CD4-positive, CD25-positive, alpha-beta regulatory T cell (primary cell): ENCODE measurements at regions not wholly inside any gene's neighbourhood (a gene's known extent, or its start where the extent isn't known, plus 50 kb on each side); places are given as distances from the start of the nearest gene placed in this dataset.
"Not testable (repeated sequence)": the region's sequence is repeated elsewhere in the genome, so short reads cannot be mapped to it uniquely, and the experiment has no call there.

Experiments used
- ATAC-seq, 2 donors: fragments of 150-1000 bp; cut with Tn5 transposase; one replicate each; pipeline ENCODE4 v1.10.0; 2021; ENCODE audit warnings: low read depth in 2 of 2, moderate number of reproducible peaks in 2 of 2, moderate library complexity in 1 of 2
- DNase-seq, 3 donors: peaks; one replicate each; pipeline versions ENCODE4 v3.0.0 to v3.0.0-alpha.2; 2012 to 2022; ENCODE audit warnings: mixed read lengths in 1 of 3
- H3K27ac ChIP-seq: one replicate; pipeline ENCODE4 v1.7.0; 2013; ENCODE audit warnings: mild to moderate bottlenecking, low read length; ENCODE audit not compliant: insufficient read depth, poor library complexity, severe bottlenecking
- H3K27me3 ChIP-seq: one replicate; pipeline ENCODE4 v1.7.0; 2013; ENCODE audit warnings: low read length; ENCODE audit not compliant: control insufficient read depth, insufficient read depth
- H3K36me3 ChIP-seq: one replicate; pipeline ENCODE4 v1.7.0; 2013; ENCODE audit warnings: mild to moderate bottlenecking, low read length, moderate library complexity; ENCODE audit not compliant: control insufficient read depth, insufficient read depth
- H3K4me1 ChIP-seq: 2 replicates; pipeline ENCODE4 v1.7.0; 2013; ENCODE audit warnings: mild to moderate bottlenecking, low read length; ENCODE audit not compliant: insufficient read depth, control insufficient read depth, poor library complexity, severe bottlenecking
- H3K4me3 ChIP-seq: one replicate; pipeline ENCODE4 v1.7.0; 2013; ENCODE audit warnings: low read depth, mild to moderate bottlenecking, low read length, moderate library complexity
- H3K9me3 ChIP-seq, 2 experiments: 1 replicate in 1 of 2; 2 replicates in 1 of 2; pipeline ENCODE4 v1.7.0; 2013; ENCODE audit warnings: low read length in 2 of 2, mild to moderate bottlenecking in 1 of 2, moderate library complexity in 1 of 2; ENCODE audit not compliant: control insufficient read depth in 2 of 2
- H3K27ac Mint-ChIP-seq, 3 donors: one replicate each; pipeline ENCODE4 v1.8.0; 2020 to 2022; ENCODE audit warnings: mild to moderate bottlenecking in 3 of 3, mixed read lengths in 3 of 3, moderate library complexity in 2 of 3
- H3K27me3 Mint-ChIP-seq: one replicate; pipeline ENCODE4 v1.8.0; 2022; ENCODE audit warnings: mild to moderate bottlenecking, mixed read lengths
- H3K36me3 Mint-ChIP-seq: one replicate; pipeline ENCODE4 v1.8.0; 2020; ENCODE audit warnings: mixed read lengths
- H3K4me1 Mint-ChIP-seq, 4 donors: one replicate each; pipeline ENCODE4 v1.8.0; 2020 to 2022; ENCODE audit warnings: mixed read lengths in 4 of 4, mild to moderate bottlenecking in 1 of 4
- H3K4me3 Mint-ChIP-seq, 4 donors: one replicate each; pipeline ENCODE4 v1.8.0; 2020 to 2022; ENCODE audit warnings: mild to moderate bottlenecking in 4 of 4, mixed read lengths in 4 of 4, moderate library complexity in 3 of 4
- H3K9me3 Mint-ChIP-seq, 7 donors: one replicate each; pipeline ENCODE4 v1.8.0; 2020 to 2022; ENCODE audit warnings: mixed read lengths in 7 of 7, mild to moderate bottlenecking in 3 of 7, moderate library complexity in 2 of 7

DNA sequence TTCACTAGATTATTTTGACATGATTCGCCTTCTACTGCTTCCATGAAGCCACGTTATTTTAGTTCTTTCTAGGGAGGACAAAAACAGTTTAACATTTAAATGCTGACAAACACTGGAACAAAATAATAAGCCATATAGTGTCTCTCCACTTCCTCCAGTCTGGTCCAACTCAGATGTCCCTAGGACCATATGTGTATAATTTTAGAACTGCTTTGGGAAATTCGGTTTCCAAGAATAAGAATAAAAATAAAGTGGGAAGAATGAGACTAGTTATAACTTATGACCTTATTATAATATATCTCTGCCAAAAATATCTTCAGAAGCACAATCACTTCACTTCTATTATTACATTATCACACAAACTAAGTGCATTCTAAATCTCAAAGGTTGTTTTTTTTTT is 164.4 kb upstream of the POF1B start:
- H3K4me3 Mint-ChIP-seq, result no peak overlapping the region
- H3K27ac Mint-ChIP-seq, result no peak overlapping the region
- Histone ChIP-seq H3K27me3 (no peaks in the 10 kb centered on the region), H3K4me1 (no peaks in the 10 kb centered on the region), H3K27ac (no peak overlapping the region), H3K4me3 (no peak overlapping the region), H3K36me3 (no peaks in the 10 kb centered on the region), H3K9me3 (no peaks in the 10 kb centered on the region)
- no peaks in the 10 kb centered on the region for H3K4me1 Mint-ChIP-seq
- no peak for DNase-seq
- peaks cover 0 to 2% (median 0%) of the 10 kb centered on the region in 7 donors for H3K9me3 Mint-ChIP-seq
- H3K27me3 Mint-ChIP-seq, result no peaks in the 10 kb centered on the region
- ATAC-seq, result no peak
- H3K36me3 Mint-ChIP-seq, result no peaks in the 10 kb centered on the region

DNA sequence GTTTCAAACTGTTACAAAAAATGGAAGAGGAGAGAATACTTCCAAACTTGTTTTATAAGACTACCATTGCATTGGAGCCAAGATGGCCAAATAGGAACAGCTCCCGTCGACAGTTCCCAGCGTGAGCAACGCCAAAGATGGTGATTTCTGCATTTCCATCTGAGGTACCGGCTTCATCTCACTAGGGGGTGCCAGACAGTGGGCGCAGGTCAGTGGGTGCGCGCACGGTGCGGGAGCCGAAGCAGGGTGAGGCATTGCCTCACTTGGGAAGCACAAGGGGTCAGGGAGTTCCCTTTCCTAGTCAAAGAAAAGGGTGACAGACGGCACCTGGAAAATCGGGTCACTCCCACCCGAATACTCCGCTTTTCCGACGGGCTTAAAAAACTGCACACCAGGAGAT is 149.7 kb upstream of the POF1B start:
- not testable (repeated sequence) for H3K4me1 ChIP-seq, H3K27ac Mint-ChIP-seq, H3K36me3 Mint-ChIP-seq, DNase-seq, H3K27me3 Mint-ChIP-seq, H3K36me3 ChIP-seq, H3K4me1 Mint-ChIP-seq, H3K4me3 ChIP-seq, ATAC-seq, H3K9me3 ChIP-seq, H3K27me3 ChIP-seq, H3K27ac ChIP-seq, H3K9me3 Mint-ChIP-seq, H3K4me3 Mint-ChIP-seq

DNA sequence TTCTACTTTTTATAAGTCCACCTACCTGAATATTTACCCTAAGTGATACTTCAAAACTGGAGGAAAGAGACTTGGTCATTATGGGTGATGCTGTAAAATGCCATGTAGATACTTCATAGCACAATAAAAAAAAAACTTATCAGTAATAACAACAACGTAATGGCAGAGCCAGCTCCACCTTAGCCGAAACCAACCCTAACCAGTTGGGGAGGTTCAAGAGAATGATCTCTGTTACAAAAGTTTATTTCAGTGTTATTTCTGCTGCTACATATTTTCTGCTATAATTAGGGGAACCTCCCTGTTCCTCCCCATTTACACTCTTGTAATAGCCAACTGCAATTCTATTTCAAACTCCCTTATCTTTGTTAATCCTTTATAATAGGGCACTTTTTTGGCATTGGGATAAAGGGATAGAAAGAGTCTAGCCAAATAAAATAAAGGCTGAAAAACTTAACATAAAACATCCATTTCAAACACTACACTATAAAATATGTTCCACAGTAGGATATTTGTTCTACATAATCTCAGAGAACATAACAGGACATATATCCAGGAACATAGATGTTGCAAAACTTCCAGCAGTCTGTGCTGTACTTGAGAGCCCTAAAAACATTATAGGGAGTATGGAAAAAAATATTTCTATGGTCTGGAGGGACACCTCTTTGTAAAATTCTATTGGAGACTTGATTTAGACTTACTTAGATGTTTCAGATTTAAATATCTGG is 138.7 kb upstream of the POF1B start:
- H3K4me1 Mint-ChIP-seq, result no peaks in the 10 kb centered on the region
- no peak for DNase-seq
- H3K9me3 Mint-ChIP-seq, result peaks cover 0 to 4% (median 0%) of the 10 kb centered on the region in 7 donors
- Histone ChIP-seq H3K4me1 (no peaks in the 10 kb centered on the region), H3K36me3 (no peaks in the 10 kb centered on the region), H3K27ac (no peak overlapping the region), H3K27me3 (no peaks in the 10 kb centered on the region), H3K9me3 (no peaks in the 10 kb centered on the region), H3K4me3 (no peak overlapping the region)
- H3K27me3 Mint-ChIP-seq, result no peaks in the 10 kb centered on the region
- no peak overlapping the region for H3K27ac Mint-ChIP-seq
- H3K4me3 Mint-ChIP-seq, result no peak overlapping the region
- no peak for ATAC-seq
- no peaks in the 10 kb centered on the region for H3K36me3 Mint-ChIP-seq

DNA sequence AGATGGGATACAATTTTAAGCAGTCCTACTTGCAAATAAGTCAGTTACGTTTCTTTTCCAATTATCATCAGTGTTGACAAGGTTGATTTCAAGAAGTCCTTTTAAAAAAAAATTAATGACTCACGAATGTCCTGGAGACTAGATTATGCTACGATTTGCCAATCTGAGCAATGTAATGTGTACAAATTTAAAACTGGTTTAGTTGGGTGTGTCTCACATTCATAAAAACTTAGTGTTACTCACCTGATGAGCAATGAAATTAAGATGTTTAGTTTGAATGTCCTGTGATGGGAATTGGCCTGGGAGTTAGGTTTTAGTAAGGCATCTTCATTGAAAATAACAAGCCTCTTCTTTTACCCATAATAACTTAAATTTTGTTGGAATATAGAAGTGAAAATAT is 136.7 kb upstream of the POF1B start:
- Mint-ChIP-seq H3K4me3 (no peak overlapping the region), H3K36me3 (no peaks in the 10 kb centered on the region), H3K27me3 (no peaks in the 10 kb centered on the region), H3K4me1 (no peaks in the 10 kb centered on the region), H3K9me3 (peaks cover 0 to 4% (median 0%) of the 10 kb centered on the region in 7 donors), H3K27ac (no peak overlapping the region)
- no peak for DNase-seq
- Histone ChIP-seq H3K4me3 (no peak overlapping the region), H3K4me1 (no peaks in the 10 kb centered on the region), H3K9me3 (no peaks in the 10 kb centered on the region), H3K36me3 (no peaks in the 10 kb centered on the region), H3K27ac (no peak overlapping the region), H3K27me3 (no peaks in the 10 kb centered on the region)
- no peak for ATAC-seq

DNA sequence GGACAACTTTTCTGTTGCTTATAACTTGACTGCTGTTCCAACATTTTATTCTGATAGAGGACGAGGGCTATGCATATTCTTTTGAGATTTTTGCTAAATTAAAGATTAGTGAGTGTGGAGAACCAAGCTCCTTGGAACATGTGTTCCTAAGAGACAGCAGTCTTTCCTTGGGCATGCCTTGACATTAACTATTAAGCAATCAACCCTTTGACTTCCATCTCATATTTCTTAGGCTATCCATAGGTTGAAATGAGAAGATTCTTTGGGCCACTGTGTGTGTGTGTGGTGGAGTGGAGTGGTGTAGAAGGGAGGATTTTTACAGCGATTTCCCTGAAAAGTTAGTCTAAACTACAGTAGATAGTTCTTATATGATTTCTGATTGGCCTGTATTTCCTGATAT is 127.4 kb upstream of the POF1B start:
- Mint-ChIP-seq H3K9me3 (peaks cover 0 to 5% (median 0%) of the 10 kb centered on the region in 7 donors), H3K4me3 (no peak overlapping the region), H3K4me1 (no peaks in the 10 kb centered on the region), H3K27me3 (no peaks in the 10 kb centered on the region), H3K36me3 (no peaks in the 10 kb centered on the region), H3K27ac (no peak overlapping the region)
- H3K27ac ChIP-seq, result no peak overlapping the region
- H3K4me3 ChIP-seq, result no peak overlapping the region
- no peaks in the 10 kb centered on the region for H3K4me1 ChIP-seq
- no peaks in the 10 kb centered on the region for H3K9me3 ChIP-seq
- H3K27me3 ChIP-seq, result no peaks in the 10 kb centered on the region
- ATAC-seq (no peak), DNase-seq (no peak)
- no peaks in the 10 kb centered on the region for H3K36me3 ChIP-seq

DNA sequence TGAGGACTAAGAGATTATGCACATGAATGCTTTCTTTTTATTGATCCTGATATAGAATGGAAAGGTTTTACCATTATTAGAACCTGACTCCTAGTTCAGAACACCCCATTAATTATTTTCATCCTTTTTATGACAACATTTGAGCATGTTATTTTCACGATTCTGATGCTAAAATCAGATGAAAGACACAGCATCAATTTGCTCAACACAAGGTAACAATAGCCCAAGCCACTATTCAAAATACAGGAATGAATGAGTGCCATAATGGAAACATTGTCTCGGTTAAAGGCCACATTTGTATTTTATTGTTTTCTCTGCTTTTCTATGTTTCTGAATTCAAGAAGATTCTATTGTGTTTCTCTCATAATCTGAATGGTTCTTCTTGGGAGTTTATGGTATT is 126.3 kb upstream of the POF1B start:
- ATAC-seq, result no peak
- H3K4me1 Mint-ChIP-seq, result no peaks in the 10 kb centered on the region
- H3K36me3 ChIP-seq, result no peaks in the 10 kb centered on the region
- H3K27ac ChIP-seq, result no peak overlapping the region
- H3K4me3 Mint-ChIP-seq, result no peak overlapping the region
- no peak for DNase-seq
- no peak overlapping the region for H3K27ac Mint-ChIP-seq
- no peaks in the 10 kb centered on the region for H3K36me3 Mint-ChIP-seq
- H3K9me3 Mint-ChIP-seq, result peaks cover 0 to 5% (median 0%) of the 10 kb centered on the region in 7 donors
- no peak overlapping the region for H3K4me3 ChIP-seq
- no peaks in the 10 kb centered on the region for H3K27me3 ChIP-seq
- no peaks in the 10 kb centered on the region for H3K27me3 Mint-ChIP-seq
- no peaks in the 10 kb centered on the region for H3K9me3 ChIP-seq
- H3K4me1 ChIP-seq, result no peaks in the 10 kb centered on the region

DNA sequence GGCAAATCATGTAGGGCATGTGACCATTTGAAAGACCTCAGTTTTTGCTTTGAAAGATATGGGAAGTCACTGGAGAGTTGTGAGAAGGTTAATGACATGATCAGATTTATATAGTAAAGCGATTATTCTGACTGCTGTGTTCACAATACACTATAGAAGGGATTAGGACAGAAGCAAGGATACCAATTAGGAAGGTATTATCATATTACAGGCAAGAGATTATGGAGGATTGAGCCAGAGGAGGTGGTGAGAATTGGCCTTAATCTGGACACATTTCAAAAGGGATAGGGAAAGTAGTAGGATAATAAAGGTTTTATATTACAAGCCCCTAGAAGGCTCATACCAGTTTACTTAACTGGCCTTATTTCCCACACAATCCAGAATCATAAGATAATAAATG is 124.9 kb upstream of the POF1B start:
- DNase-seq (no peak), ATAC-seq (no peak)
- no peaks in the 10 kb centered on the region for H3K36me3 Mint-ChIP-seq
- no peaks in the 10 kb centered on the region for H3K27me3 ChIP-seq
- H3K27me3 Mint-ChIP-seq, result no peaks in the 10 kb centered on the region
- no peak overlapping the region for H3K4me3 Mint-ChIP-seq
- peaks cover 0 to 5% (median 0%) of the 10 kb centered on the region in 7 donors for H3K9me3 Mint-ChIP-seq
- H3K4me1 ChIP-seq, result no peaks in the 10 kb centered on the region
- H3K4me3 ChIP-seq, result no peak overlapping the region
- no peaks in the 10 kb centered on the region for H3K4me1 Mint-ChIP-seq
- H3K27ac ChIP-seq, result no peak overlapping the region
- no peak overlapping the region for H3K27ac Mint-ChIP-seq
- H3K9me3 ChIP-seq, result no peaks in the 10 kb centered on the region
- H3K36me3 ChIP-seq, result no peaks in the 10 kb centered on the region
